ENCODE measurements at regions not wholly inside any gene's neighbourhood (a gene's known extent, or its start where the extent isn't known, plus 50 kb on each side); places are given as distances from the start of the nearest gene placed in this dataset.
A peak's percentile ranks its signal among the peaks of the same experiment; 100 is the strongest.

DNA sequence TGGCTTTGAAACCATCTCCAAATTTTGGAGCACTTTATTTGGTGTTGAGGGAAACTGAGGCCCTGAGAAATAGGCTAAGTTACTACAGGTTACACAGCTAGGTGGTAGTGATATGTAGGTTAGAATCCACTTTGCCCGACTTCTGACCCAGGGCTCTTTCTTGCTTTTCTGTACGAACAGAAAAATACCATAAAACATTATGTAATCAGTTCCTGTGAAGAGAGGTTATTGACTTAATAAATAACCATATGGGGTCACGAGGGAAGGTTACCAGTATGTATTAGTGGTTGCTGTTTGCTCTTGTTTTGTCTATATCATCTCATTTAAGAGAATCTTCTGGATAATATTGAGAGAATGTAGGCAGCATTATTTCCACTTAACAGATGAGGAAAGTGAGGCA, 172.2 kb upstream of the MAF start:
- Histone ChIP-seq H3K9ac (ENCODE audit: low read depth, low read length, poor library complexity, severe bottlenecking) (no peak overlapping the region), H3K9me2 (replicated peaks; ENCODE audit: low read depth, low read length) (no peaks in the 10 kb centered on the region), H3K27me3 (ENCODE audit: insufficient read depth, low read length, poor library complexity, severe bottlenecking) (no peaks in the 10 kb centered on the region), H3K79me2 (ENCODE audit: insufficient read depth, low read length) (no peaks in the 10 kb centered on the region), H3K4me1 (ENCODE audit: insufficient read depth, low read length, poor library complexity, severe bottlenecking) (peaks cover 6% of the 10 kb centered on the region), H3K4me3 (ENCODE audit: low read length, poor library complexity, severe bottlenecking) (no peak overlapping the region), H3K4me2 (ENCODE audit: low read depth, low read length, poor library complexity, severe bottlenecking) (no peak overlapping the region), H3K36me3 (ENCODE audit: insufficient read depth, low read length) (no peaks in the 10 kb centered on the region), H4K20me1 (ENCODE audit: insufficient read depth, low read length, poor library complexity, severe bottlenecking) (no peaks in the 10 kb centered on the region), H3K9me3 (ENCODE audit: insufficient read depth, low read depth, low read length) (no peaks in the 10 kb centered on the region), H3F3A (ENCODE audit: low read depth) (no peaks in the 10 kb centered on the region), H2AFZ (ENCODE audit: low read length) (no peak overlapping the region)
- TF ChIP-seq EZH2phosphoT487 (IDR thresholded peaks at IDR 0.05; ENCODE audit: borderline replicate concordance): no peak
- TF ChIP-seq, protein P1, sequence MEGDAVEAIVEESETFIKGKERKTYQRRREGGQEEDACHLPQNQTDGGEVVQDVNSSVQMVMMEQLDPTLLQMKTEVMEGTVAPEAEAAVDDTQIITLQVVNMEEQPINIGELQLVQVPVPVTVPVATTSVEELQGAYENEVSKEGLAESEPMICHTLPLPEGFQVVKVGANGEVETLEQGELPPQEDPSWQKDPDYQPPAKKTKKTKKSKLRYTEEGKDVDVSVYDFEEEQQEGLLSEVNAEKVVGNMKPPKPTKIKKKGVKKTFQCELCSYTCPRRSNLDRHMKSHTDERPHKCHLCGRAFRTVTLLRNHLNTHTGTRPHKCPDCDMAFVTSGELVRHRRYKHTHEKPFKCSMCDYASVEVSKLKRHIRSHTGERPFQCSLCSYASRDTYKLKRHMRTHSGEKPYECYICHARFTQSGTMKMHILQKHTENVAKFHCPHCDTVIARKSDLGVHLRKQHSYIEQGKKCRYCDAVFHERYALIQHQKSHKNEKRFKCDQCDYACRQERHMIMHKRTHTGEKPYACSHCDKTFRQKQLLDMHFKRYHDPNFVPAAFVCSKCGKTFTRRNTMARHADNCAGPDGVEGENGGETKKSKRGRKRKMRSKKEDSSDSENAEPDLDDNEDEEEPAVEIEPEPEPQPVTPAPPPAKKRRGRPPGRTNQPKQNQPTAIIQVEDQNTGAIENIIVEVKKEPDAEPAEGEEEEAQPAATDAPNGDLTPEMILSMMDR (conservative IDR thresholded peaks at IDR 0.05; ENCODE audit: low read length): no peak

DNA sequence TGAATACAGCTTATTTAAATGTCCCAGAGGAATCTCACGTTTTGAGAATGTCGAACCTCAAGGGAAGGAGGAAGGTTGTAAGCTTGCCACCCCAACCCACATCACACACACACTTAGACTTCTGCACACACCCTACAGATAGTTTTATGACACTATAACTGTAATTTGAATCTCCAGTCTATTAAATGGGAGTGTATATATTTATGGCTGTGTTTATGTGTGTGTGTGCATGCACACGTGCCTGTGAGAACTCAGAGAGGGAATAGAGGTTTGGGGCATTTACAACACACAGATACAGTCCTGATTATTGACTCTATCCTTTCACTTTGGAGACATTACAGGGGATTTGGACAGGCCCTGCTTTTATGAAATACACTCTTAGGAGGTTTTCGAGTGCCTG, 171.5 kb upstream of the MAF start:
- no peaks in the 10 kb centered on the region for H3K27me3 ChIP-seq (ENCODE audit: insufficient read depth, low read length, poor library complexity, severe bottlenecking)
- no peaks in the 10 kb centered on the region for H3K79me2 ChIP-seq (ENCODE audit: insufficient read depth, low read length)
- H3K9ac ChIP-seq (ENCODE audit: low read depth, low read length, poor library complexity, severe bottlenecking): no peak overlapping the region
- TF ChIP-seq EZH2phosphoT487 (IDR thresholded peaks at IDR 0.05; ENCODE audit: borderline replicate concordance): no peak
- TF ChIP-seq, protein P1 (conservative IDR thresholded peaks at IDR 0.05; ENCODE audit: low read length): no peak
- no peaks in the 10 kb centered on the region for H4K20me1 ChIP-seq (ENCODE audit: insufficient read depth, low read length, poor library complexity, severe bottlenecking)
- no peaks in the 10 kb centered on the region for H3K9me3 ChIP-seq (ENCODE audit: insufficient read depth, low read depth, low read length)
- H3F3A ChIP-seq (ENCODE audit: low read depth): no peaks in the 10 kb centered on the region
- H3K4me1 ChIP-seq (ENCODE audit: insufficient read depth, low read length, poor library complexity, severe bottlenecking): peaks cover 6% of the 10 kb centered on the region
- H2AFZ ChIP-seq (ENCODE audit: low read length): no peak overlapping the region
- no peaks in the 10 kb centered on the region for H3K36me3 ChIP-seq (ENCODE audit: insufficient read depth, low read length)
- H3K4me2 ChIP-seq (ENCODE audit: low read depth, low read length, poor library complexity, severe bottlenecking): no peak overlapping the region
- no peak overlapping the region for H3K4me3 ChIP-seq (ENCODE audit: low read length, poor library complexity, severe bottlenecking)
- H3K9me2 ChIP-seq (replicated peaks; ENCODE audit: low read depth, low read length): no peaks in the 10 kb centered on the region

DNA sequence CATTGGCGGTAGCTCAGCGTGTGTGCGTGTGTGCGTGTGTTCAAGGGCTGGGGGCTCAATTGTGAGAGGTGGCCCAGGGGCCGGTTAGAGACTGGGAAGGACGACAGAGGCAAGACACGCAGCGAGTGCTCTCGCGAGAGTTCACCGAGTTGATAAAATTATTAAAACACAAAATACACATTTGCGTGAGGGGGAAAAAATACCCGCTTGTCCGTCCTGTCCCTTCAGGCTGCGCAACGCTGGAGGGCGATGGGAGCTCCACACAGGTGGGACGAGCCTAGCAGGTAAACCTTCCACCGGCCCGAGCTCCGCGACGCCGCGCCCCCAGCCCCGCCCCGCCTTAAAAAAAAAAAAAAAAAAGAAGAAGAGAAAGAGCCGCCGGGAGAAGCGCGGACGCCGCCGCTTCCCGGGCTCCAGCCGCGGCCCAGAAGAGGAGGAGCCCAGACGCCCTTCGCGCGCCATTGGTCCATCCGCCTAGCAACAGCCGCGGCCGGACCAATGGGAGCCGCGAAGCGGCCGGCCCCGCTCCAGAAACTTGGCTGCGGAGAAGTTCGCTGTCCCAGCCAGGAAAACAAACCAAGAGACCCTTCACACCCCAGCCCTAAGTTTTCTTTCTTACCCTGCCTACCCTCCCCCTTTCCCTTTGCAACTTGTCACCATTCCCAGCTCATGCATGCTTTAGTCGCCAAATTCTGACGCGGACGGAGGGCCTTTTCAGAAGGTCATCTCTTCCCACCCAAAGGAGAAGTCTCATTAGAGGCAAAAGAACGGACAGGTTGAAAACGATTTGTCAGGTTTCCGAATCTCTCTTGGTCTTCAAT, 169.9 kb upstream of the MAF start:
- H4K20me1 ChIP-seq (ENCODE audit: insufficient read depth, low read length, poor library complexity, severe bottlenecking): no peaks in the 10 kb centered on the region
- no peaks in the 10 kb centered on the region for H3K36me3 ChIP-seq (ENCODE audit: insufficient read depth, low read length)
- H3F3A ChIP-seq (ENCODE audit: low read depth): no peaks in the 10 kb centered on the region
- peak overlapping the region; percentile 74 for H3K4me3 ChIP-seq (ENCODE audit: low read length, poor library complexity, severe bottlenecking)
- H3K4me1 ChIP-seq (ENCODE audit: insufficient read depth, low read length, poor library complexity, severe bottlenecking): peaks cover 6% of the 10 kb centered on the region
- H3K9ac ChIP-seq (ENCODE audit: low read depth, low read length, poor library complexity, severe bottlenecking): peak overlapping the region; percentile 47
- H3K27me3 ChIP-seq (ENCODE audit: insufficient read depth, low read length, poor library complexity, severe bottlenecking): no peaks in the 10 kb centered on the region
- H3K9me2 ChIP-seq (replicated peaks; ENCODE audit: low read depth, low read length): no peaks in the 10 kb centered on the region
- TF ChIP-seq, protein P1 (conservative IDR thresholded peaks at IDR 0.05; ENCODE audit: low read length): no peak
- TF ChIP-seq EZH2phosphoT487 (IDR thresholded peaks at IDR 0.05; ENCODE audit: borderline replicate concordance): no peak
- no peaks in the 10 kb centered on the region for H3K79me2 ChIP-seq (ENCODE audit: insufficient read depth, low read length)
- no peaks in the 10 kb centered on the region for H3K9me3 ChIP-seq (ENCODE audit: insufficient read depth, low read depth, low read length)
- H3K4me2 ChIP-seq (ENCODE audit: low read depth, low read length, poor library complexity, severe bottlenecking): peak overlapping the region; percentile 74
- H2AFZ ChIP-seq (ENCODE audit: low read length): peak overlapping the region; percentile 99
